ENCODE measurements at regions not wholly inside any gene's neighbourhood (a gene's known extent, or its start where the extent isn't known, plus 50 kb on each side); places are given as distances from the start of the nearest gene placed in this dataset.
"Not testable (repeated sequence)": the region's sequence is repeated elsewhere in the genome, so short reads cannot be mapped to it uniquely, and the experiment has no call there.

DNA sequence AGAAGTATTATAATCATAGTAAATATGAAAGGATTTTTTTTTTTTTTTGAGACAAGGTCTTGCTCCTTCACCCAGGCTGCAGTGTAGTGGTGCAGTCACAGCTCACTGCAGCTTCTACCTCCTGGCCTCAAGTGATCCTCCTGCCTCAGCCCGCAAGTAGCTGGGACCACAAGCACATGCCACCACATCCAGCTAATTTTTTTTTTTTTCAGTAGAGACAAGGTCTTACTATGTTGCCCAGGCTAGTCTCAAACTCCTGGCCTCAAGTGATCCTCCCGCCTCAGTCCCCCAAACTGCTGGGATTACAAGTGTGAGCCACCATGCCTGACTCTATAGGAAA lies 86.2 kb upstream of the FOXN2 start:
- DNase-seq: no peak

DNA sequence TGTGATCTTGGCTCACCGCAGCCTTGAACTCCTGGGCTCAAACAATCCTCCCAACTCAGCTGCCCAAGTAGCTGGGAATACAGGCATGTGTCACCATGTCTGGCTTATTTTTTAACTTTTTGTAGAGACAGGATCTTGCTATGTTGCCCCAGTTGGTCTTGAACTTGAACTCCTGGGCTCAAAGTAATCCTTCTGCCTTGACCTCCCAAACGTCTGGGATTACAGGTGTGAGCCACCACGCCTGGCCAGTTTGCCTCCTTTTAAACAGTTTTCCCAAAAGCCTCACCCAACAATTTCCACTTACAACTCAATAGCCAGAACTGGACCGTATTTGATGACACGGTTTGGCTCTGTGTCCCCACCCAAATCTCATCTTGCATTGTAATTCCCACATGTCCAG lies 85.4 kb upstream of the FOXN2 start:
- DNase-seq: no peak

DNA sequence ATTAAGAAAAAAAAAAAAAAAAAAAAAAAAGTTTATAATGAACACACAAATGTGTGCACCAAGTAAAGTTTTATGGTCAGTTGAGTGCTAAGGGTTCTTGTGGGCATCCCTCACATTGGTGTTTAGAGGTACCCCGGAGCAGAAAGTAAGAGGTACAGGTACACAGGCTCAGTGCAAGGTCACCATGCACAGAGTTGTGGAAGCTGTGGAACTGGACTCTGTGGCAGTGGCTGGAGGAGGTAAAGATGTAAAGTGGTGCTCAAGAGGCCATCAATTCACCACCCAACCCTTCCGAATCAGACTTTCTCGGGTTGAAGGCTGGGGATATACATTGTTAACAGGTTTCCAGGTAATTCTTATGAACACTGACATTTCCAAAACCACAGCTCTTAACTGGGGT lies 83.6 kb upstream of the FOXN2 start:
- DNase-seq: no peak

DNA sequence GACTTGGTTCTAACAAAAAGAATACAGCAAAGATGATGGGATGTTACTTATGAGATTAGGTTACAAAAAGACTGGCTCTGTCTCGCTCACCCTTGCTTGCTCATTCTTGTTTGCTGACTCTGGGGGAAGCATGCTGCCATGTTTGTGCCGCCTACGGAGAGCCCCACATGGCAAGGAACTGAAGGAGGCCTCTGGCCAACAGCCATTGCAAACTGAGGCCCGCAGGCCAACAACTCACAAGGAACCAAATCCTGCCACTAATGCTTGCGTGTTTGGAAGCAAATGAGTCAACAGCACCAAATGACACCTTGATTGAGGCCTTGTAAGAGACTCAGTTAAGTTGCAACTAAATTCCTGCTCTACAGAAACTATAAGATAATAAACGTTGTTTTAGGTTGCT lies 82.1 kb upstream of the FOXN2 start:
- no peak for DNase-seq

DNA sequence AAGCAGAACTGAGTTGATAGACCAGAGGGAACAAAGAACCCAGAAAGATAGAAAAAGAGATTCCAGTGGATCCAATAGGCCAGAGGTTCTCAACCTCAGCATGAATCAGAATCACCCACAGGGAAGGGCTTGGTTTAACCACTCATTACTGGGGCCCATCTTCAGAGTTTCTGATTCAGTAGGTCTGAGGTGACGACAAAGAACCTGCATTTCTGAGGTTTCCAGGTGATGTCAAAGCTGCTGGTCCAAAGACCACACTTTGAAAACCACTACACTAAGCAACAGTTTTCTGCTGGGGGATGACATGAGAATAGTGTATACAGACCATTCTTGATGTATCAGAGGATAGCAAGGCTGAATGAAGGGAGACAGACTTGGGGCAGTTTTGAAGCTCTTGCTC lies 81.5 kb upstream of the FOXN2 start:
- no peak for DNase-seq

DNA sequence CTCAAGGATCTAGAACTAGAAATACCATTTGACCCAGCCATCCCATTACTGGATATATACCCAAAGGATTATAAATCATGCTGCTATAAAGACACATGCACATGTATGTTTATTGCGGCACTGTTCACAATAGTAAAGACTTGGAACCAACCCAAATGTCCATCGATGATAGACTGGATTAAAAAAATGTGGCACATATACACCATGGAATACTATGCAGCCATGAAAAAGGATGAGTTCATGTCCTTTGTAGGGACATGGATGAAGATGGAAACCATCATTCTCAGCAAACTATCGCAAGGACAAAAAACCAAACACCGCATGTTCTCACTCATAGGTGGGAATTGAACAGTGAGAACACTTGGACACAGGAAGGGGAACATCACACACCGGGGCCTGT lies 80.7 kb upstream of the FOXN2 start:
- not testable (repeated sequence) for DNase-seq

DNA sequence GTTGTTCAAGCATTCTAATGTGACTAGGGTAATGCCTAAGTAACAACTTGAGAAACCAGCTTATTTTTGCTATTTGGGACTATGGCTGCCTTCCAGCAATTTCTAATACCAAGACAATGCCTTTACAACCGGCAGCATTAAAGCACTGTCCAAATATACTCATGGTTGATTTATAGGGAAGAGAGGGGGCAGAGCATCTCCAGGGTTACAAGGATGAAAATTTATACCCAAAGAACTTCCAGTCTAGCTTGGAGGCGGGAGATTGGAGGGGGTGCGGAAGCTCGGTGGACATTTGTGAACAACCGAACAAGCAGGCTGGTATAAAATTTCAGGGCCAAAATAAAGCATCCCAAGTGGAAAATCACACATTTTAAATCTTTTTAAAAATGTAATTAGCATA lies 79.4 kb upstream of the FOXN2 start:
- no peak for DNase-seq

DNA sequence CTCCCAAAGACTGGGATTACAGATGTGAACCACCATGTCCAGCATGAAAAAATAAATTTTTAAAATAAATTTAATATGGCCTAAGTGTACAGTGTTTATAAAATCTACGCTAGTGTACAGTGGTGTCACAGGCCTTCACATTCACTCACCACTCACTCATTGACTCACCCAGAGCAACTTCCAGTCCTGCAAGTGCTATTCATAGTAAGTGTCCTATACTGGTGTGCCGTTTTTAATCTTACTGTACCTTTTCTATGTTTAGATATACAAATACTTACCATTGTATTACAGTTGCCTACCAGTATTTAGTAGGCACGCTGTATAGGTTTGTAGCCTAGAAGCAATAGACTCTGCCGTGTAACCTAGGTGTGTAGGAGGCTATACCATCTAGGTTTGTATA lies 76.1 kb upstream of the FOXN2 start:
- DNase-seq: no peak

DNA sequence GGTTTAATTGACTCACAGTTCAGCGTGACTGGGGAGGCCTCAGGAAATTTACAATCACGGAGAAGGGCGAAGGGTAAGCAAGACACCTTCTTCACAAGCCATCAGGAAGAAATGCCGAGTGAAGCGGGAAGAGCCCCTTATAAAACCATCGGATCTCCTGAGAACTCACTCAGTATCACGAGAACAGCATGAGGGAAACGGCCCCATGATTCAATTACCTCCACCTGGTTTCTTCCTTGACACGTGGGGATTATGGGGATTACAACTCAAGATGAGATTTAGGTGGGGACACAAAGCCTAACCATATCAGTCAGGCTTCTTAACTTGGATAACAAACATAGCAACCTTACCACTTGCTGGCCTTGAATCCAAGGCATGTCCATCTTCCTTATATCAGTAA lies 73.6 kb upstream of the FOXN2 start:
- DNase-seq: no peak

DNA sequence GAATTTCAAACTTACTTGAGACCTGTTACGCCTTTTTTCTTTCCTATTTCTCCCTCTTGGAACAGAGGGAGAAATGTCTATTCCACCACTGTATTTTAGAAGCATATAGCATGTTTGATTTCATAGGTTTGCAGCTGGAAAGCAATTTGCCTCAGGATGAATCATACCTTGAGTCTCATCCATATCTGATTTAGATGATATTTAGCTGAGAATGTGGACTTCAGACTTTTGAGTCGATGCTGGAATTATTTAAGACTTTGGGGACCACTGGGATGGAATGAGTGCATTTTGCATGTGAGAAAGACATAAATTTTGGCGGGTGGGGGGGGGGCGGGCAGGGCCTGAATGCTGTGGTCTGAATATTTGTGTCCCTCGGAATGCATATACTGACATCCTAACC lies 67.3 kb upstream of the FOXN2 start:
- DNase-seq: no peak

DNA sequence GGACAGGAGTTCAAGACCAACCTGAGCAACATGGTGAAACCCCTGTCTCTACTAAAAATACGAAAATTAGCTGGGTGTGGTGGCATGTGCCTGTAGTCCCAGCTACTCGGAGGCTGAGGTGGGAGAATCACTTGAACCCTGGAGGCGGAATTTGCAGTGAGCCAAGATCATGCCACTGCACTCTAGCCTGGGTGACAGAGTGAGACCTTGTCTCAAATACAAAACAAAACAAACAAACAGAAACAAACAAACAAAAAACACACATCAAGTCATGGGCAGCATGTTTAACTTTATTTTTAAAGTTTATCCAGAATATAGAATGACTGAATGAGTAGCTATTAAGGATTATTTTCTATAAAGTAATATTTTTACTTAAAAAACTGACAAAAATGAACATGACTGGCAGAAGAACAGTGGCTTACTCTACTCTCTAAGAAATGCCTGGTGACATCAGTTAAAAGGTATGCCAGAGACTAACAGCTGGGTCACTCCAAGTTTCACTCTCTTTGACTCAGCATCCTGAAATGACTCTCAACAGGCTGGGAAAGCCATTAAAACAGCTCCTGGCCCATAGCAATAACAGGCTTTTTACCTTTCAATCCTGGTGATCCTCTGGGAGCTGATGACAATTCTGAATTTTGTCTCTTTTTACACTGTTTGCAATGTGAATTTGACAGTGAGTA lies 66.1 kb upstream of the FOXN2 start:
- DNase-seq: no peak

DNA sequence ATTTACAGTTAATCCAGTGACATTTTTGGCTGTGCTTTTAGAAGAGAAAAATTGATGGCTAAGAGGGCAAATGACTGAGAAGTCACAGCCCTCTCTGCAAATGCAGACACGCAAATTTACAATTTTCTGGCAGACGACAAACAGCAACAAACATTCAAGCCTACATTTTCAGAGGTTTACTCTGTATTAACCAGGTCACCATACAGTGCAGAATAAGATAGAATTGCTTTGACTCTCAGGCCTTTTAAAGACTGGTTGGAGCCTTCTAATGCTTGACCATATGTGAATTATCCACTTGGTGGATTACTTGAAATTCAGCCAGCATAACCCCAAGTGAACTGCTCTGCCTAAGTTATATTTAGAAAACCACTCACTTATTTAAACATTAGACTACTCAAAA lies 65.5 kb upstream of the FOXN2 start:
- no peak for DNase-seq

DNA sequence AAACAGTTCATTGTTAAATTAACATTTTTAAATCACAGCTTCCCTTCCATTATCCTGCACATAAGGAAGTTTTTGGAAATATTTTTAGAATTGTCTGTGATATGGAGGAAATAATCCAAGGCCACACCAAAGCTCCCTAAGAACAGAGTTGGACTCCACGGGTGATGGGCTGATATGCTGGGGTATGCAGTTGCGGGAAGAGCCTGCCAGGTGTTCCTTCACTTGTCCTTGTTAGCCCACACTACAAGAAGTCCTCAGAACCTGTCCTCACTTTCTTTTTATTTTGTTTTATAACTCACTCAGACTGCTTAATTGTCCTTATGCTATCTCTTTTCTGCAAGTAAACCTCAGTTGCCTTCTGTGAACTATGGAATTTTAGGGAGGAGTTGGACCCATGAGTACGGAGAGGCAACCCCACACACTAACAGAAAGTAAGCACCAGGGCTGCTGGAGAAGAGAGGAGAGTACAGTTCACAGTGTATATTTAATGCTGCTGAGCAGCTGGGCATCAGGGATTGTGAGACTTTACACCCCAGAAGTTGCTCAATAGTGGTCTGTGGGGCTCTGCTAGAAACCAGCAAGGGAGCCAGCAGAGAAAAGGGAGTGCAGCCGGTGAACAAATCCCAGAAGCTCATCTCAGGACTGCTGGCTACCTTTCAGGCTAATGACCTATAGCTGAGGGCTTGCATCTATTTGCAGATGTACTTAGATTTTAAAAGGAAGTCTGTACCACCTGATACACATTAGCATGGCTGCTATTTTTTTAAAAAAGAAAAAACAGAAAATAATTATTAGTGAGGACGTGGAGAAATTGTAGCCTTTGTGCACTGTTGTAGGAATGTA lies 64.6 kb upstream of the FOXN2 start:
- DNase-seq: no peak

DNA sequence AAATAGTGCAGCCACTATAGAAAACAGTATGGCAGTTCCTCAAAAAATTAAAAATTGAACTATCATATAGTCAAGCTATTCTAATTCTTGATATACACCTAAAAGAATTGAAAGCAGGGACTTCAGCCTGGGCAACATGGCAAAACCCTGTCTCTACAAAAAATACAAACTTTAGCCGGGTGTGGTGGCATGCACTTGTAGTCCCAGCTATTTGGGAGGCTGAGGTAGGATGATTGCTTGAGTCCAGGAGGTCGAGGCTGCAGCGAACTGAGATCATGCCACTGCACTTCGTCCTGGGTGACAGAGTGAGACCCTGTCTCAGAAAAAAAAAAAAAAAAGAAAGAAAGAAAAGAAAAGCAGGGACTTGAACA lies 64.0 kb upstream of the FOXN2 start:
- DNase-seq: no peak

DNA sequence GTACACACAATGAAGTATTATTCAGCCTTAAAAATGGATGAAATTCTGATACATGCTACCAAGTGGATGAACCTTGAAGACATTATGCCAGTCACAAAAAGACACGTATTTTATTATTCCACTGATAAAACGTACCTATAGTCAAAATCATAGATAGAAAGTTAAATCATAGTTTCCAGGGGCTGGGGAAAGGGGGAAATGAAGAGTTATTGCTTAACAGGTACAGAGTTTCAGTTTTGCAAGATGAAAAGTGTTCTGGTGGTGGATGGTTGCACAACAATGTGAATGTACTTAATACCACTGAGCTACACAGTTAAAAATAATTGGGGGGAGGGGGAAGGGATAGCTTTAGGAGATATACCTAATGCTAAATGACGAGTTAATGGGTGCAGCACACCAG lies 63.5 kb upstream of the FOXN2 start:
- DNase-seq: no peak

DNA sequence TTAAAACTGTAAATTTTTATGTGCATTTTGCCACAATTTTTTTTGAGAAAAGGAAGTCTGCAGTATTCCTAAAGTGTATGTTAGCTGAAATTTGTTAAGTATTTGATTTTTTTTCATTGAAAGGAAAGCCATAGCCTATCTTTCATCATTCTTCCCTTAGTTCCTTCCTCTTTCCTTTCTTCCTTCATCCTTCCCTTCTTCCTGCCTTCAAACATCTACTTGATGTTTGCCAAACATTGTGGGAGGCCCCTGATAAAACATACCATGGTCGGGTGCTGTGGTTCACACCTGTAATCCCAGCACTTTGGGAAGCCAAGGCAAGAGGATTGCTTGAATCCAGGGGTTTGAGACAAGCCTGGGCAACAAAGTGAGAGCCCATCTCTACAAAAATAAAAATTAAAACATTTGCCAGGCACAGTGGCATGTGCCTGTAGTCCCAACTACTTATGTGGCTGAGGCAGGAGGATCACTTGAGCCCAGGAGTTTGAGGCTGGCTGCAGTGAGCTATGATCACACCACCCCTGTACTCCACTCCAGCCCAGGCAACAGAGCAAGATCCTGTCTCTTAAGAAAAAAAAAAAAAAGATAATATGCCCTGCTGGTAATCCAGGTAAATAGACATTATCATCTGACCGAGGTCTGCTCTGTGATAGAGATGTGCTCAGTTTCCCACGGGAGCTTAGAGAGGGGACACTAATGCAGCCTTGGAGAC lies 62.9 kb upstream of the FOXN2 start:
- DNase-seq: no peak

DNA sequence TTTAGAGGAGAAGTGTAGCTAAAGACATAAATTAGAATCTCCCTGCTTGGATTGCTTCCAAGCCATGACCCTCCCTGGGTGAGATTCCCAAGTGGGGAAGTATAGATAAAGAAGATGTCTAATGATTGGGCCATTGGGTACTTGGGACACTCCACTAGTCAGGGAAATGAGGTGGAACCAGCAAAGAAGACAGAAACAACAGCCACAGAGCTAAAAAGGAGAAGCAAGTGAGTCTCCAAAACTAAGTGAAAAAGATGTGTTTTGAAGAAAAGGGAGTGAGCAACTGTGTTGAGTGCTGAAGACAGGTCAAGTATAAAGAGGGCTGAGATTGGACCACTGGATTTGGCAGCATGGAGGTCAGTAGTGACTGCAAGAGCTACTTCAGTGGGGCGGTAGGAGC lies 61.2 kb upstream of the FOXN2 start:
- no peak for DNase-seq

DNA sequence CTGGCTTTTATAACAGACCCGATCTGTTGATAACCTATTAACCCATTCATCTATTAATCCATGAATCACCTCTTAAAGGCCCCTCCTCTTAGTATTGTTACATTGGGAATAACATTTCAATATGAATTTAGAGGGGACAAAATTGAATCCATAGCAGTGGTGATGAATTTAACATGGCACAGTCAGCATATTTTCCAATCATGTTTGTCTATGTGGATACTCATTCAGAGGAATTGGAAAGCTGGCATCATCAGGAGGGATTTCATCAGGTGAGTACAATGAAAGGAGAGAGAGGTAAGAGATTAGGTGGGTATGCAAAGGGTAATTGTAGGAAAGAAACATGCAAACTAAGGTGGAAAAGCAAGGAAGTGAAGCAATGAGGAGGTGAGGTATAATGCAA lies 59.6 kb upstream of the FOXN2 start:
- no peak for DNase-seq

DNA sequence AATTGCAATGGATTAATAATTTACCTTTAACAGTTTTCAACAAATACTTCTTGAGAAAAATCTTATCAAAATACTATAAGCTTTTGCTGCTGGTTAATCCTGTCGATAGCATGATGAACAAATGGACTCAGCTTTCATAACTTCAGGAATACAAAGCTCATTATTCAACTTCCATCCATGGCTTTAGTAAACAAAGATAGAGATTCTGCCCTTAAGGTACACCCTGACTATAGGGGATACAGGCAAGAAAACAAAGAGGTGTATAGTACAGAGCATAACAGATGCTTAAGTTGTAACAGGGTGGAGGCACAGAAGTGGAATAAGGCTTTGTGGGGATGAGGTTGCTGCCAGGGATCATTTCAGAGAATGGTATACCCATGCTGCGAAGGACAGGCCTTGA lies 57.0 kb upstream of the FOXN2 start:
- DNase-seq: no peak

DNA sequence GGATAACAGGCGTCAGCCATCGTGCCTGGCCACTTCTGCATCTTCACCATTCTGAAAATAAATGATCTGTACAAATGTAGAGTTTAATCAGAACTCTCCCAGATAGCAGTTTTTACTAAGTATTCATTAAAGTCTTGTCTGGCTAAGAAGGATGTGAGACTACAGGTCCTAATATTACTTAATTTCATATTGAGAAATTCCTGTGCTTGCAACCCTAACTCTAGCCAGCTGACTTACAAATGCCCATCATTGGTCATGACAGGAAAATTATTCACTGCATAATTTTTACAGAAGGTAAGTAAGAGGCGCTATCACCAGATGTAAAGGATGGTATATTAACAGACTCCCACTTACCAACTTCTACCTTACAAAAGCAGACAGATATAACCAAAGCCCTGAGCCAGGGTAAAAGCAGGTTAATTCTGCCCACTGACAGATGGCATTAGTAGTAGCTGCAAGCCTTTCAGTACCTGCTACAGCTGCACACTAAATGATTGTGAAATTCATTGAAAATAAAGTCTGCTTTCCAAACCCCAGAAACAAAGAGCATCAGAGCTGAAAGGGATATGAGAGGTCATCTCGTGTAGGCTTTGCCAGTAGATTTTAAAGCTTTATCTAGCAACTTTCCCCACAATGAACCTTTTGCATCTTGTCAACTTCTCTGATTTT lies 55.9 kb upstream of the FOXN2 start:
- no peak for DNase-seq

DNA sequence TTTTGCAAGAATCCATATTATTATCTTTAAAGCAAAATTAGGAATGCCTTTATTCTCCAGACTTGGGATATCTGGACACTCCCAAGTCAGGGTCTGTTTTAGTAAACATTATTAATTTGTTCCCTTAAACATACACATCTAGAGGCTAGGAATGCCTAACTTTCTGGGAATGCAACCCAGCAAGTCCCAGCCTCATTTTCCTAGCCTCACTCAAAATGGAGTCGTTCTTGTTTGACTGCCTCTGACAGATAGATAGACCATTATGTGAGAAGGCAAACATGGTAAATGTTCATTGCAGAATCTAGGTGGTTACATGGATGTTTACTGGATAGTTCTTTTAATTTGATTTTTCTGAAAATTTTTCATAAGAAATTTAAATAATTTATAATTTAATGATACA lies 54.7 kb upstream of the FOXN2 start:
- DNase-seq: no peak

DNA sequence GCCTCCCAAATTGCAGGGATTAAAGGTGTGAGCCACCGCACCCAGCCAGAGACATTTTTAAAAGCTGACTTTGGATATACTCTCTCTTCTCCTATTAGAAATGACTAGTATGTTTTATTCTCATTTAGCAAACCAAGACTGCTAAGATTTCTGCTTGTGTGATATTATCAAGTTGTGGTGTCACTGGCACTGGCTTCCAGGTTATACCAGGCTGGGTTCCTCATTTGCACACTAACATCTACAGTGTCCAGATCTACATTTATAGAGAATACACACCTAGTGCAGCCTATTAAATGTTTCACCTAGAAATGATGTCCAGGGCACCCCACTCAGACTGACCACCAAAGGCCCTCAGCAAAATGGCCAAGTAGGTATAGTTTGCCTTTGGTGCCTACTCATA lies 49.9 kb upstream of the FOXN2 start:
- no peak for DNase-seq
